ENCODE measurements at regions not wholly inside any gene's neighbourhood (a gene's known extent, or its start where the extent isn't known, plus 50 kb on each side); places are given as distances from the start of the nearest gene placed in this dataset.
"Not testable (repeated sequence)": the region's sequence is repeated elsewhere in the genome, so short reads cannot be mapped to it uniquely, and the experiment has no call there.

- DNase-seq = no peak
Observed at GRCh38 chr10:16117305-16117695, 257.0 kb upstream of the MINDY3 start.

GRCh38 chr10:16119445-16119844 lies 259.1 kb upstream of the MINDY3 start:
- DNase-seq = no peak

GRCh38 chr10:16120563-16120962 lies 260.3 kb upstream of the MINDY3 start:
- no peak for DNase-seq

- no peak for DNase-seq
Observed at GRCh38 chr10:16141499-16141898, 281.2 kb upstream of the MINDY3 start.

- DNase-seq = no peak
Observed at GRCh38 chr10:16146993-16147392, 286.7 kb upstream of the MINDY3 start.

GRCh38 chr10:16155834-16156233 lies 281.0 kb upstream of the PTER start:
- no peak for DNase-seq

- no peak for DNase-seq
Observed at GRCh38 chr10:16156681-16157080, 280.1 kb upstream of the PTER start.

GRCh38 chr10:16165067-16165466 lies 271.7 kb upstream of the PTER start:
- DNase-seq = not testable (repeated sequence)

GRCh38 chr10:16182144-16182543 lies 254.7 kb upstream of the PTER start:
- peak; percentile 69 for DNase-seq

GRCh38 chr10:16182688-16183087 lies 254.1 kb upstream of the PTER start:
- peak; percentile 19 for DNase-seq

- DNase-seq = no peak
Observed at GRCh38 chr10:16184096-16184597, 252.7 kb upstream of the PTER start.

- DNase-seq = no peak
Observed at GRCh38 chr10:16184906-16185305, 251.9 kb upstream of the PTER start.

- no peak for DNase-seq
Observed at GRCh38 chr10:16186564-16186963, 250.2 kb upstream of the PTER start.

- no peak for DNase-seq
Observed at GRCh38 chr10:16187161-16187560, 249.6 kb upstream of the PTER start.

GRCh38 chr10:16192337-16192736 lies 244.5 kb upstream of the PTER start:
- DNase-seq = no peak

GRCh38 chr10:16193241-16193640 lies 243.6 kb upstream of the PTER start:
- DNase-seq = no peak

- DNase-seq = no peak
Observed at GRCh38 chr10:16195178-16195769, 241.5 kb upstream of the PTER start.

- DNase-seq = no peak
Observed at GRCh38 chr10:16195894-16196293, 240.9 kb upstream of the PTER start.

- no peak for DNase-seq
Observed at GRCh38 chr10:16199216-16199615, 237.6 kb upstream of the PTER start.

GRCh38 chr10:16223618-16224017 lies 213.2 kb upstream of the PTER start:
- not testable (repeated sequence) for DNase-seq

- no peak for DNase-seq
Observed at GRCh38 chr10:16227674-16228073, 209.1 kb upstream of the PTER start.

- DNase-seq = no peak
Observed at GRCh38 chr10:16231176-16231575, 205.6 kb upstream of the PTER start.

- DNase-seq = no peak
Observed at GRCh38 chr10:16231734-16232435, 204.9 kb upstream of the PTER start.

- no peak for DNase-seq
Observed at GRCh38 chr10:16232441-16232840, 204.4 kb upstream of the PTER start.

GRCh38 chr10:16234916-16235315 lies 201.9 kb upstream of the PTER start:
- no peak for DNase-seq
